Activated T-cell treated with anti-CD3 and anti-CD28 coated beads, Interleukin-2, amount 50 U/mL, for 24 hours (primary cell): ENCODE measurements at regions not wholly inside any gene's neighbourhood (a gene's known extent, or its start where the extent isn't known, plus 50 kb on each side); places are given as distances from the start of the nearest gene placed in this dataset.

Source experiments
- DNase-seq: peaks from one replicate; pipeline ENCODE4 v3.0.0-alpha.2; 2020
- H3K27ac Mint-ChIP-seq: 2 replicates; pipeline ENCODE4 v1.8.0; 2020; ENCODE audit warnings: mild to moderate bottlenecking, mixed read lengths
- H3K27me3 Mint-ChIP-seq: 2 replicates; pipeline ENCODE4 v1.8.0; 2020; ENCODE audit warnings: mixed read lengths
- H3K36me3 Mint-ChIP-seq: 2 replicates; pipeline ENCODE4 v1.8.0; 2020; ENCODE audit warnings: low read depth, mixed read lengths
- H3K4me1 Mint-ChIP-seq: 2 replicates; pipeline ENCODE4 v1.8.0; 2020; ENCODE audit warnings: low read depth, mixed read lengths
- H3K4me3 Mint-ChIP-seq: 2 replicates; pipeline ENCODE4 v1.8.0; 2020; ENCODE audit warnings: mild to moderate bottlenecking, moderate library complexity, mixed read lengths
- H3K9me3 Mint-ChIP-seq: 2 replicates; pipeline ENCODE4 v1.8.0; 2020; ENCODE audit warnings: mixed read lengths

- no peak overlapping the region for H3K4me3 Mint-ChIP-seq
- DNase-seq = no peak
- H3K27ac Mint-ChIP-seq = no peak overlapping the region
- H3K9me3 Mint-ChIP-seq = peaks cover 14% of the 10 kb centered on the region
- no peaks in the 10 kb centered on the region for H3K4me1 Mint-ChIP-seq
- H3K27me3 Mint-ChIP-seq = no peaks in the 10 kb centered on the region
- no peaks in the 10 kb centered on the region for H3K36me3 Mint-ChIP-seq
Measured at GRCh38 chr21:17045214-17045853, 467.5 kb upstream of the CXADR start.

DNA sequence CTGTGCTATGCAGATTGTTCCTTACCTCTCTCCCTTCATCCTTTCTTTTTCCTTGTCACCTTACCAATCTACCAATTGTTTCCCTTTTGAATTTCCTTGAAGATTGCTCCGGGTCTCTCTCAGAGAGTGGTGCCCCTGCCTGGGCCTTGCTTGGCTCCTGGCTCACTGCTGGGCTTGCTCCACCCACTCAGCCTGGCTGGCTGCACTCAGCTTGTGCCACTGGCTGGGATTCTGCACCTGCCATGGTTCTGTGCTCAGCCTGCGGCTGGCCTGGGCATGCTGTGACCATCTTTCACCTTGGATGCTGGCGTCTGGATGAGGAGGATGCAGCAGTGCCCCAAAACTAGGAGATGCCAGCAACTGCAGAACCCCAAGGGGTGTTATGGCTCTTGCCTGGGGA lies 463.9 kb upstream of the CXADR start:
- Mint-ChIP-seq H3K9me3 (peaks cover 9% of the 10 kb centered on the region), H3K4me3 (no peak overlapping the region), H3K36me3 (no peaks in the 10 kb centered on the region), H3K27me3 (no peaks in the 10 kb centered on the region), H3K27ac (no peak overlapping the region), H3K4me1 (no peaks in the 10 kb centered on the region)
- no peak for DNase-seq

GRCh38 chr21:17050156-17050555 lies 462.7 kb upstream of the CXADR start:
- Mint-ChIP-seq H3K27ac (no peak overlapping the region), H3K9me3 (peaks cover 9% of the 10 kb centered on the region), H3K4me1 (no peaks in the 10 kb centered on the region), H3K27me3 (no peaks in the 10 kb centered on the region), H3K36me3 (no peaks in the 10 kb centered on the region), H3K4me3 (no peak overlapping the region)
- DNase-seq = no peak

DNA sequence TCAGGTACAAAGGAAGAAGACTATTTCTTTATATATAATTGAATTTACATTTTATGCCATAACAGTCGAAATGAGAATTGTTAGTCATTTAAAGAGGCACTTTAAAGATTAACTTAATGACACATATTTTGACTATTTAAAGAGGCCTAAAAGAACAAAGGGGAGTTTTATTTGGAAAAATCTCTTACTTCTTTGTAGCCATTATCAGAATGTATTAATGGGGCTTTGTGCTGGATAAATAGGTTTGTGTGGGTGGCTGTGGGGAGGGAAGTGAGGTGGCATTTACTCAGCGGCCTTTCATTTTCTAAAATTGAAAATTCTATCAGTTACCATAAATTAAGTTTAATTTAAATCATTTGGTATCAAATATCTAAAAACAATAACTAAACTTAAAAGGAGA lies 462.2 kb upstream of the CXADR start:
- Mint-ChIP-seq H3K4me1 (no peaks in the 10 kb centered on the region), H3K4me3 (no peak overlapping the region), H3K9me3 (peaks cover 9% of the 10 kb centered on the region), H3K27me3 (no peaks in the 10 kb centered on the region), H3K27ac (no peak overlapping the region), H3K36me3 (no peaks in the 10 kb centered on the region)
- DNase-seq = no peak

DNA sequence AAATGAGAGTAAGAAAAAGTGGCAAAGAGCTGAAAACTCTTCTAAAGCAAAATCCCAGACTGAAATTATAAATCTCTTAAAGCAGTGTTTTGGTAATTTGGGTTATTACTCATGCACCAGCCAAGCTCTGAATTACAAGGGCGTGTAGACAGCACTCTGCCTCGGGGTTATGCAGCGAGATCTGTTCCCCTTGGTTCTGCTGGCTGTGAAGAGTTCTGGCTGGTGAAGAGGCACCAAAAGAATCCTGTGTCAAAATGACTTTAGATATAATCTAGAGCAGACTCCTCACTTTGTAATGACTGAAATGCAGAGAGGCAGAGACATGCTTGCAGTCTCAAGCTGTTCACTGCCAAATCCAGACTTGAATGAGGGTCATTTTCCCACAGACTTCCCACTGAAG lies 461.8 kb upstream of the CXADR start:
- Mint-ChIP-seq H3K4me3 (no peak overlapping the region), H3K9me3 (peaks cover 9% of the 10 kb centered on the region), H3K36me3 (no peaks in the 10 kb centered on the region), H3K27ac (no peak overlapping the region), H3K27me3 (no peaks in the 10 kb centered on the region), H3K4me1 (no peaks in the 10 kb centered on the region)
- no peak for DNase-seq

- no peak for DNase-seq
- Mint-ChIP-seq H3K27ac (no peak overlapping the region), H3K4me3 (no peak overlapping the region), H3K4me1 (no peaks in the 10 kb centered on the region), H3K36me3 (no peaks in the 10 kb centered on the region), H3K27me3 (no peaks in the 10 kb centered on the region), H3K9me3 (peaks cover 6% of the 10 kb centered on the region)
Measured at GRCh38 chr21:17053321-17053720, 459.5 kb upstream of the CXADR start.

DNA sequence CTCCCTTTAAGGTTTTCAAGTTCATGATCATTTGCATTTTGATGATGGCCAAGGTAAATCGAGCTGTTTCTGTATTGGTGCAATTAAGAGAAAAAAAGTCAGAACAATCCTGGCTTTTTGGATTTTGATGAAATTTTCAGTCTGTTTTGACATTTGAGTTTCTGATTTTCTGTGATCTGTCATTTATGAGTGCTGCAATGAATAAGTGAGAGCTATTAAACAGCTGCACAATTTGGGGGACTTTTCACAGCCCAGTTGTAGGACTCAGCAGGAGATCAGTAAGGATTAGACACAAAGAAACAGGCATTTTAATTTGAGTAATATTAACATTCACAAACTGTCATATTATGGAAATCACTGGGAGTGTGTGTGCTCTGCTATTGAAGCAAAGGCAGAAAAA lies 452.9 kb upstream of the CXADR start:
- Mint-ChIP-seq H3K4me1 (no peaks in the 10 kb centered on the region), H3K4me3 (no peak overlapping the region), H3K9me3 (peaks cover 2% of the 10 kb centered on the region), H3K36me3 (no peaks in the 10 kb centered on the region), H3K27me3 (no peaks in the 10 kb centered on the region), H3K27ac (no peak overlapping the region)
- no peak for DNase-seq

- H3K27ac Mint-ChIP-seq = no peak overlapping the region
- no peak overlapping the region for H3K4me3 Mint-ChIP-seq
- H3K9me3 Mint-ChIP-seq = peaks cover 3% of the 10 kb centered on the region
- no peaks in the 10 kb centered on the region for H3K27me3 Mint-ChIP-seq
- no peaks in the 10 kb centered on the region for H3K4me1 Mint-ChIP-seq
- DNase-seq = no peak
- H3K36me3 Mint-ChIP-seq = no peaks in the 10 kb centered on the region
Measured at GRCh38 chr21:17066006-17066405, 446.8 kb upstream of the CXADR start.

DNA sequence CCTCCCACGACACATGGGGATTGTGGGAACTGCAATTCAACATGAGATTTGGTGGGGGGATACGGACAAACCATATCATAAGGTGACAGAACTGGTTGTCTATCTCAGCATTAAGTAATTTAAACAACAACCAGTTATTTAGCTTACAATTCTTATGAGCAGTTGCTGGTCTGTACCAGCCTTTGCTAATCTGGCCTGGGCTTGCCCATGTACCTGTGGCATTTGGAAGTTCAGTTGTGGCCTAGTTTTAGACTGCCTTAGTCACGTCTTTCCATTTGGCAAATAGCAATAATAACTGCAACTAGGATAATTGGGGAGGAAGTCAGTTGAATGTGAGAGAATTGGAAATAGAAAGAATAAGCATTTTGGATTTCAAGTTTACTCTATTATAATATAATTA lies 441.8 kb upstream of the CXADR start:
- no peaks in the 10 kb centered on the region for H3K36me3 Mint-ChIP-seq
- no peak overlapping the region for H3K4me3 Mint-ChIP-seq
- no peaks in the 10 kb centered on the region for H3K4me1 Mint-ChIP-seq
- no peak for DNase-seq
- H3K27ac Mint-ChIP-seq = no peak overlapping the region
- no peaks in the 10 kb centered on the region for H3K27me3 Mint-ChIP-seq
- H3K9me3 Mint-ChIP-seq = peaks cover 2% of the 10 kb centered on the region

DNA sequence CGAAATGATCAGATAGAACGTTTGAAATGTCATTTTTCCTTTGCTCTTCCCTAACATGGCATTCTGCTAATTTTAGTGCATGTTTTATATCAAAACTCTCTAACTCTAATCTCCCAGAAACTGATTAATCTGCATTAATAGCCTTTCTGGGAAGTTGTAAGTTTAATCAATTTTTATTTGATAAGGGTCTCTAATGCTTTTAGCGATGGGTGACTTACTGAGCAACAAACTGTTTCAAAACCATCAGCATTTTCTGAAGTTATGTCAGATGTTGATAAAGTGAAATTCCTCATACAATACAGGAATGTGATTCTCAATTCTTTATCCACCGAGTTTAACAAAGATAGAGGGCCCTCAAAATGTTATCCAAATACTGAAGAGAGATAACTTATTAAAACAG lies 431.6 kb upstream of the CXADR start:
- no peaks in the 10 kb centered on the region for H3K36me3 Mint-ChIP-seq
- no peak for DNase-seq
- no peaks in the 10 kb centered on the region for H3K9me3 Mint-ChIP-seq

GRCh38 chr21:17082843-17083483 lies 429.9 kb upstream of the CXADR start:
- no peaks in the 10 kb centered on the region for H3K27me3 Mint-ChIP-seq
- no peak overlapping the region for H3K4me3 Mint-ChIP-seq
- H3K27ac Mint-ChIP-seq = no peak overlapping the region
- peaks cover 2% of the 10 kb centered on the region for H3K9me3 Mint-ChIP-seq
- no peaks in the 10 kb centered on the region for H3K36me3 Mint-ChIP-seq
- no peaks in the 10 kb centered on the region for H3K4me1 Mint-ChIP-seq
- DNase-seq = no peak

More for the DNA sequence above, 431.6 kb upstream of the CXADR start:
- Mint-ChIP-seq H3K4me3 (no peak overlapping the region), H3K27ac (no peak overlapping the region), H3K4me1 (no peaks in the 10 kb centered on the region), H3K27me3 (no peaks in the 10 kb centered on the region)

DNA sequence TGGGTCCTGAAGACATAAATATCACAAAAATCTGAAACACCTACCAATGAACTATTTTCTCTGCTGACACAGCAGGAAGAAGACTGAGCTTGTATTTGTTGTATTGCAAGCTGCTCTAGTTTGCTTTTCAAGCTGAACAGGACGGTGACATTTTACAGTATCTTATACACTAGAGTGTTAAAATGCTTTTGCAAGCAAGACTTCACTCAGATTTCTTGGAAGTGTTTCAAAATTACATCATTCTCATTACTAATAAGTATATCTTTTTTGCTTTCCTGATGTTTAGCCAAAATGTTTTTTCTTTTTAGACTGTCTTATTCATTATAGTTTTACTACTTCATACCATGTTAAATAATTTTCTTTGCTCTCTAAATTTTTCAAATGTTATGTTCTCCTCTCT lies 427.1 kb upstream of the CXADR start:
- Mint-ChIP-seq H3K27me3 (no peaks in the 10 kb centered on the region), H3K36me3 (no peaks in the 10 kb centered on the region), H3K27ac (no peak overlapping the region), H3K4me1 (no peaks in the 10 kb centered on the region), H3K4me3 (no peak overlapping the region), H3K9me3 (peaks cover 10% of the 10 kb centered on the region)
- DNase-seq = no peak

GRCh38 chr21:17088500-17088899 lies 424.3 kb upstream of the CXADR start:
- no peak for DNase-seq
- Mint-ChIP-seq H3K36me3 (no peaks in the 10 kb centered on the region), H3K4me1 (no peaks in the 10 kb centered on the region), H3K4me3 (no peak overlapping the region), H3K9me3 (peaks cover 10% of the 10 kb centered on the region), H3K27ac (no peak overlapping the region), H3K27me3 (no peaks in the 10 kb centered on the region)

DNA sequence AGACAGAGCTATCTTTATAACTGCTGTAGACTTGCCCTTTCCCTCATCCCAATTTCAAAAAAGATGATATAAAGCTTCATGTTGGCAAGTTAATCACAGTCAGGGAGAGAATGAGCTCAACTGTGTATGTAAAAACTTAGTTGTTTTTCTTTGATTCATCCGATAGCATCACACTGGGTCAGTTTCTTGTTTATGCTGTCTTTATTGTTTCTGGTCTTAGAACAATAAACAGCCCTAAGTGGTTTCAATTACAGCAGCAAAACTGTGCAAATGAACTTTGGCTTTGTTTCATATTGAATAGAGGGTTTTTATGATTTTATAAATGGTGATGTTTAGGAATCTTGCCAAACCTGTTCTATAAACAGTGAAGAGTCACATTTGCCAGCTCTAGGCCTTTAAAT lies 423.8 kb upstream of the CXADR start:
- peaks cover 10% of the 10 kb centered on the region for H3K9me3 Mint-ChIP-seq
- no peaks in the 10 kb centered on the region for H3K36me3 Mint-ChIP-seq
- DNase-seq = no peak
- no peak overlapping the region for H3K4me3 Mint-ChIP-seq
- H3K27ac Mint-ChIP-seq = no peak overlapping the region
- H3K4me1 Mint-ChIP-seq = no peaks in the 10 kb centered on the region
- no peaks in the 10 kb centered on the region for H3K27me3 Mint-ChIP-seq

GRCh38 chr21:17101696-17102095 lies 411.1 kb upstream of the CXADR start:
- no peak for DNase-seq
- H3K27me3 Mint-ChIP-seq = no peaks in the 10 kb centered on the region
- H3K27ac Mint-ChIP-seq = no peak overlapping the region
- no peak overlapping the region for H3K4me3 Mint-ChIP-seq
- no peaks in the 10 kb centered on the region for H3K36me3 Mint-ChIP-seq
- H3K4me1 Mint-ChIP-seq = no peaks in the 10 kb centered on the region
- peaks cover 15% of the 10 kb centered on the region for H3K9me3 Mint-ChIP-seq

DNA sequence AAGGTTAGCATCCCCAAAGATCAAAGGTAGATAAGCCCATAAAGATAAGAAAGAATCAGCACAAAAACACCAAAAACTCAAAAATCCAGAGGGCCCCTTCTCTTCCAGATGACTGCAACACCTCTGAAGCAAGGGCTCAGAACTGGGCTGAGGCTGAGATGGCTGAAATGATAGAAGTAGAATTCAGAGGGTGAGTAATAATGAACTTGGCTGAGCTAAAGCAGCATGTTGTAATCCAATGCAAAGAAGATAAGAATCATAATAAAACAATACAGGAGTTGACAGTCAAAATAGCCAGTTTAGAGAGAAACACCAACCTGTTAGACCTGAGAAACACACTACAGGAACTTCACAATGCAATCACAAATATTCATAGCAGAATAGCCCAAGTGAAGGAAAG lies 406.9 kb upstream of the CXADR start:
- no peak for DNase-seq
- Mint-ChIP-seq H3K9me3 (peaks cover 15% of the 10 kb centered on the region), H3K27me3 (no peaks in the 10 kb centered on the region), H3K36me3 (no peaks in the 10 kb centered on the region), H3K27ac (no peak overlapping the region), H3K4me1 (no peaks in the 10 kb centered on the region), H3K4me3 (no peak overlapping the region)
